ENCODE measurements at regions not wholly inside any gene's neighbourhood (a gene's known extent, or its start where the extent isn't known, plus 50 kb on each side); places are given as distances from the start of the nearest gene placed in this dataset.

- ChIA-PET CTCF (no interaction called here), POLR2A (no interaction called here)
- intact Hi-C loops (cut with micrococcal nuclease), result no loop called here
- Mint-ChIP-seq H3K36me3 (ENCODE audit: low read depth) (no peaks in the 10 kb centered on the region), H3K9me3 (peaks cover 9% of the 10 kb centered on the region), H3K27me3 (no peaks in the 10 kb centered on the region), H3K4me1 (ENCODE audit: low read depth) (no peaks in the 10 kb centered on the region), H3K27ac (no peak overlapping the region), H3K4me3 (no peak overlapping the region)
- no peak for TF ChIP-seq CTCF (IDR thresholded peaks at IDR 0.05)
- DNase-seq (no peak), ATAC-seq (no peak)
These were observed 1943.3 kb downstream of the MAT2B start for GRCh38 chr5:165448753-165449152.

GRCh38 chr5:165457859-165458481, 1952.6 kb downstream of the MAT2B start:
- DNase-seq, result no peak
- H3K4me1 Mint-ChIP-seq (ENCODE audit: low read depth), result no peaks in the 10 kb centered on the region
- ChIA-PET CTCF (no interaction called here), POLR2A (no interaction called here)
- H3K4me3 Mint-ChIP-seq, result no peak overlapping the region
- intact Hi-C loops (cut with micrococcal nuclease), result no loop called here
- no peaks in the 10 kb centered on the region for H3K9me3 Mint-ChIP-seq
- no peaks in the 10 kb centered on the region for H3K27me3 Mint-ChIP-seq
- no peaks in the 10 kb centered on the region for H3K36me3 Mint-ChIP-seq (ENCODE audit: low read depth)
- TF ChIP-seq CTCF (IDR thresholded peaks at IDR 0.05), result peak; percentile 37
- no peak for ATAC-seq
- H3K27ac Mint-ChIP-seq, result no peak overlapping the region

- Mint-ChIP-seq H3K27me3 (no peaks in the 10 kb centered on the region), H3K9me3 (peaks cover 1% of the 10 kb centered on the region), H3K36me3 (ENCODE audit: low read depth) (no peaks in the 10 kb centered on the region), H3K4me1 (ENCODE audit: low read depth) (no peaks in the 10 kb centered on the region), H3K4me3 (no peak overlapping the region), H3K27ac (no peak overlapping the region)
- CTCF ChIA-PET, result no interaction called here
- POLR2A ChIA-PET, result no interaction called here
- no peak for TF ChIP-seq CTCF (IDR thresholded peaks at IDR 0.05)
- ATAC-seq, result no peak
- intact Hi-C loops (cut with micrococcal nuclease), result no loop called here
- no peak for DNase-seq
These were observed 1953.8 kb downstream of the MAT2B start for GRCh38 chr5:165459232-165459631.

GRCh38 chr5:165460911-165461310, 1955.5 kb downstream of the MAT2B start:
- Mint-ChIP-seq H3K4me3 (no peak overlapping the region), H3K9me3 (peaks cover 3% of the 10 kb centered on the region), H3K27ac (no peak overlapping the region), H3K4me1 (ENCODE audit: low read depth) (no peaks in the 10 kb centered on the region), H3K36me3 (ENCODE audit: low read depth) (no peaks in the 10 kb centered on the region), H3K27me3 (no peaks in the 10 kb centered on the region)
- ChIA-PET POLR2A (no interaction called here), CTCF (no interaction called here)
- no peak for DNase-seq
- ATAC-seq, result no peak
- no peak for TF ChIP-seq CTCF (IDR thresholded peaks at IDR 0.05)
- intact Hi-C loops (cut with micrococcal nuclease), result no loop called here

- Mint-ChIP-seq H3K27me3 (no peaks in the 10 kb centered on the region), H3K4me3 (no peak overlapping the region), H3K27ac (no peak overlapping the region), H3K4me1 (ENCODE audit: low read depth) (no peaks in the 10 kb centered on the region), H3K9me3 (peaks cover 3% of the 10 kb centered on the region), H3K36me3 (ENCODE audit: low read depth) (no peaks in the 10 kb centered on the region)
- no peak for TF ChIP-seq CTCF (IDR thresholded peaks at IDR 0.05)
- no peak for ATAC-seq
- ChIA-PET POLR2A (no interaction called here), CTCF (no interaction called here)
- DNase-seq, result no peak
- intact Hi-C loops (cut with micrococcal nuclease), result no loop called here
These were observed 1972.1 kb downstream of the MAT2B start for GRCh38 chr5:165477546-165477945.

Data from activated CD8-positive, alpha-beta T cell treated with anti-CD3 and anti-CD28 coated beads for 36 hours (primary cell).